HCT116 (cell line): ENCODE measurements at regions not wholly inside any gene's neighbourhood (a gene's known extent, or its start where the extent isn't known, plus 50 kb on each side); places are given as distances from the start of the nearest gene placed in this dataset.

Experiments used
- ATAC-seq: fragments of 200-7000 bp; cut with Tn5 transposase; 2 replicates; pipeline ENCODE4 v1.9.1; 2020; ENCODE audit warnings: mild to moderate bottlenecking, moderate library complexity
- BruUV-seq: library from RNA; stranded (reverse); fragments of 400-500 nt; replicated peaks from 2 replicates; lab custom pipeline; 2021; lab: Mats Ljungman, UMichigan
- CTCF ChIA-PET: fragments of 300-600 bp; sonication (Branson Sonifier 250); formaldehyde crosslinking; loops from one replicate; lab custom pipeline; 2021; ENCODE audit warnings: antibody characterized with exemption; lab: Charles Lee
- POLR2A ChIA-PET: fragments of 300-600, 350-600 bp; sonication (Branson Sonifier 250); formaldehyde crosslinking; loops from one replicate; lab custom pipeline; 2021; ENCODE audit warnings: antibody characterized with exemption; lab: Charles Lee
- RAD21 ChIA-PET, 2 experiments: fragments of 300-600 bp; sonication (Branson Sonifier 250); formaldehyde crosslinking; loops; one replicate each; lab custom pipeline; 2023; ENCODE audit warnings: low total read pairs in 2 of 2; ENCODE audit not compliant: uncharacterized antibody in 2 of 2, unreplicated experiment in 2 of 2, low non-redundant PET in 1 of 2; lab: Charles Lee
- DNase-seq: peaks from one replicate; pipeline ENCODE4 v3.0.0-alpha.2; 2010; ENCODE audit warnings: low read depth, low spot score
- H2AFZ ChIP-seq: fragments of 200-600 bp; shearing (Covaris generic), sonication (generic); 2 replicates; pipeline ENCODE4 v1.6.1; 2017; ENCODE audit warnings: low read depth, mixed run types, mixed read lengths, antibody characterized with exemption, low read length; ENCODE audit not compliant: poor library complexity, severe bottlenecking
- H3K27ac ChIP-seq: 2 replicates; pipeline ENCODE4 v1.5.1; 2012; ENCODE audit warnings: low read depth, low read length
- H3K27me3 ChIP-seq: fragments of 200-600 bp; sonication (generic); 2 replicates; pipeline ENCODE4 v1.6.1; 2016; ENCODE audit warnings: mixed run types, low read length, mixed read lengths; ENCODE audit not compliant: insufficient read depth
- H3K36me3 ChIP-seq, 2 experiments: fragments of 200-500 bp in 1 of 2; fragments of 200-600 bp in 1 of 2; sonication (Bioruptor generic) in 1 of 2; sonication (generic) in 1 of 2; 2 replicates each; pipeline versions ENCODE4 v1.5.1 to v1.6.1; 2014 to 2016; ENCODE audit warnings: low read length in 2 of 2, inconsistent platforms in 1 of 2, mixed read lengths in 1 of 2, mixed run types in 1 of 2; ENCODE audit not compliant: insufficient read depth in 2 of 2, control insufficient read depth in 1 of 2
- H3K4me1 ChIP-seq, 2 experiments: fragments of 200-600 bp in 1 of 2; sonication (generic) in 1 of 2; 2 replicates each; pipeline versions ENCODE4 v1.5.1 to v1.6.1; 2012 to 2017; ENCODE audit warnings: low read length in 2 of 2, inconsistent platforms in 1 of 2, mild to moderate bottlenecking in 1 of 2, mixed read lengths in 1 of 2, mixed run types in 1 of 2, moderate library complexity in 1 of 2; ENCODE audit not compliant: insufficient read depth in 2 of 2, control insufficient read depth in 1 of 2
- H3K4me2 ChIP-seq: fragments of 200-600 bp; sonication (generic); 2 replicates; pipeline ENCODE4 v1.6.1; 2017; ENCODE audit warnings: mixed run types, low read length, mixed read lengths
- H3K4me3 ChIP-seq, 2 experiments: fragments of 200-600 bp in 1 of 2; sonication (generic) in 1 of 2; replicated peaks in 1 of 2; 2 replicates each; pipeline ENCODE4 v1.5.1; 2011 to 2016; ENCODE audit warnings: low read length in 2 of 2, control low read depth in 1 of 2, low read depth in 1 of 2, mild to moderate bottlenecking in 1 of 2, mixed read lengths in 1 of 2, mixed run types in 1 of 2
- H3K79me2 ChIP-seq: fragments of 200-600 bp; sonication (generic); 2 replicates; pipeline ENCODE4 v1.6.1; 2017; ENCODE audit warnings: mild to moderate bottlenecking, mixed run types, low read length, moderate library complexity, mixed read lengths; ENCODE audit not compliant: insufficient read depth
- H3K9ac ChIP-seq: fragments of 200-600 bp; sonication (generic); 2 replicates; pipeline ENCODE4 v1.6.1; 2016; ENCODE audit warnings: low read length, mixed read lengths
- H3K9me2 ChIP-seq: fragments of 200-600 bp; sonication (generic), shearing (Covaris generic); 2 replicates; pipeline ENCODE4 v1.6.1; 2017; ENCODE audit warnings: mixed run types, mild to moderate bottlenecking, moderate library complexity; ENCODE audit not compliant: insufficient read depth
- H3K9me3 ChIP-seq, 2 experiments: fragments of 200-500 bp in 1 of 2; fragments of 200-600 bp in 1 of 2; sonication (Bioruptor generic) in 1 of 2; sonication (generic) in 1 of 2; 2 replicates each; pipeline ENCODE4 v1.6.1; 2014 to 2017; ENCODE audit warnings: low read length in 2 of 2, mixed read lengths in 2 of 2, inconsistent platforms in 1 of 2, low read depth in 1 of 2, mild to moderate bottlenecking in 1 of 2, mixed run types in 1 of 2, moderate library complexity in 1 of 2; ENCODE audit not compliant: control insufficient read depth in 1 of 2, insufficient read depth in 1 of 2
- H4K20me1 ChIP-seq: fragments of 200-600 bp; sonication (generic), shearing (Covaris generic); 2 replicates; pipeline ENCODE4 v1.6.1; 2017; ENCODE audit warnings: mixed run types, mild to moderate bottlenecking, moderate library complexity; ENCODE audit not compliant: insufficient read depth
- EGR1 ChIP-seq: IDR thresholded peaks from 2 replicates; pipeline ENCODE4 v1.6.1; 2012; ENCODE audit warnings: low read depth
- ELF1 ChIP-seq: IDR thresholded peaks from 2 replicates; pipeline ENCODE4 v1.6.1; 2012; ENCODE audit warnings: low read depth, borderline replicate concordance
- EZH2phosphoT487 ChIP-seq: fragments of 200-600 bp; IDR thresholded peaks from 2 replicates; pipeline ENCODE4 v1.6.1; 2018; ENCODE audit warnings: antibody characterized with exemption, borderline replicate concordance
- FOSL1 ChIP-seq: IDR thresholded peaks from 2 replicates; pipeline ENCODE4 v1.6.1; 2012; ENCODE audit warnings: low read depth
- MAX ChIP-seq: IDR thresholded peaks from 2 replicates; pipeline ENCODE4 v1.6.1; 2012
- POLR2A ChIP-seq: IDR thresholded peaks from 2 replicates; pipeline ENCODE4 v1.7.0; 2011; ENCODE audit warnings: borderline replicate concordance; ENCODE audit not compliant: insufficient read depth, insufficient read length; ENCODE audit errors: extremely low read depth
- POLR2AphosphoS5 ChIP-seq: IDR thresholded peaks from 2 replicates; pipeline ENCODE4 v1.6.1; 2011; ENCODE audit warnings: mild to moderate bottlenecking, low read depth, low read length, moderate library complexity
- SRF ChIP-seq: IDR thresholded peaks from 2 replicates; pipeline ENCODE4 v1.6.1; 2012; ENCODE audit warnings: low read depth
- TCF7L2 ChIP-seq: IDR thresholded peaks from 2 replicates; pipeline ENCODE4 v1.7.0; 2011; ENCODE audit warnings: borderline replicate concordance, inconsistent platforms; ENCODE audit not compliant: insufficient read depth, insufficient read length; ENCODE audit errors: extremely low read depth
- ZFX ChIP-seq: fragments of 450-650 bp; IDR thresholded peaks from 2 replicates; pipeline ENCODE4 v1.6.1; 2017
- ZNF274 ChIP-seq: fragments of 200-500 bp; sonication (Bioruptor generic); IDR thresholded peaks from 2 replicates; pipeline ENCODE4 v1.6.1; 2014; ENCODE audit warnings: mild to moderate bottlenecking, low read depth, low read length, inconsistent platforms
- intact Hi-C: fragments of 100-400 bp; cut with micrococcal nuclease; formaldehyde crosslinking; loops from 2 replicates; pipeline ENCODE4 v1.10.0; 2022
- TF ChIP-seq, protein P1 (sequence below): IDR thresholded peaks from 2 replicates; pipeline ENCODE4 v1.6.1; 2012

GRCh38 chr1:220389634-220390033 lies 117.4 kb upstream of the RAB3GAP2 start:
- Histone ChIP-seq H4K20me1 (no peaks in the 10 kb centered on the region), H3K27me3 (no peaks in the 10 kb centered on the region), H3K4me2 (no peak overlapping the region), H3K79me2 (no peaks in the 10 kb centered on the region), H3K36me3 (no peaks in the 10 kb centered on the region), H3K9ac (no peak overlapping the region), H3K4me1 (no peaks in the 10 kb centered on the region), H3K27ac (no peak overlapping the region), H2AFZ (no peak overlapping the region), H3K9me3 (no peaks in the 10 kb centered on the region), H3K9me2 (no peaks in the 10 kb centered on the region), H3K4me3 (no peak overlapping the region)
- ATAC-seq = no peak
- TF ChIP-seq POLR2A = no peak
- no peak for TF ChIP-seq EGR1
- TF ChIP-seq POLR2AphosphoS5 = no peak
- no peak for TF ChIP-seq MAX
- TF ChIP-seq ZNF274 = no peak
- no peak for TF ChIP-seq SRF
- no TSS peak for BruUV-seq
- intact Hi-C loops = no loop called here
- POLR2A ChIA-PET = no interaction called here
- RAD21 ChIA-PET = no interaction called here
- CTCF ChIA-PET = no interaction called here
- DNase-seq = no peak

DNA sequence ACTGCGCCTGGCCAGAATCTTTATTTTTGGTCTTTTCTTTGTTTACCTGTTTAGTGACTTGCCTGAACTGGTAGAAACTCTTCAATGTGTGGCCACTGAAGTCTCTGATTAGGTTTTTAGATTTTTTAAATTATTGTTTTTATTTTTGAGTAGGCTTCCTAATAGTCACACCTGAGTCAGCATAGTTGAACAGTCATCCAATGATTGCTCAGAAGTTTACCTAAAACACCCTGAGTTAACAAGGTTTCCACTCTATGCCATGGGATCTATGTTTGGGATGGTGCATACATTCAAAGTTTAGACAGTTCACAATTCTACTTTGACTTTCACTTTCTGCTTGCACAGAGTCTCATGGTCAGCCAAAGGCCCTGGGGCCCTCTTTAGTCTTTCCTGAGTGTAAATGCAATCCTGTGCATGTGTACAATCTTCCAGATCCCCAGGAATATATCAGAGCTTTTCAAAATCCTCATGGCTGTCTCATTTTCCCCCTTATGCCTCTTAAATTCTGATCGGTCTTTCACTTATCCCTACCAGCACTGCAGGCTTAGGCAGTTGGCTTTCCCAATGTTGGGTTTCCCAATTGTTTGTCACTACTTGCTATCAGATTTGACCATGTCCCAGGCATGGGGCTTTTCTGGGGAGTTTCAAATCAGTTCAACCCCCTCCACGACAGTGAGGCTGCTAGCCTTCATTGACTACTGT lies 114.4 kb upstream of the RAB3GAP2 start:
- Histone ChIP-seq H3K4me1 (no peaks in the 10 kb centered on the region), H3K79me2 (no peaks in the 10 kb centered on the region), H3K27me3 (no peaks in the 10 kb centered on the region), H3K9me2 (no peaks in the 10 kb centered on the region), H3K4me2 (no peak overlapping the region), H3K27ac (no peak overlapping the region), H3K9ac (no peak overlapping the region), H4K20me1 (no peaks in the 10 kb centered on the region), H2AFZ (no peak overlapping the region), H3K9me3 (no peaks in the 10 kb centered on the region), H3K4me3 (no peak overlapping the region), H3K36me3 (no peaks in the 10 kb centered on the region)
- TF ChIP-seq, protein P1, sequence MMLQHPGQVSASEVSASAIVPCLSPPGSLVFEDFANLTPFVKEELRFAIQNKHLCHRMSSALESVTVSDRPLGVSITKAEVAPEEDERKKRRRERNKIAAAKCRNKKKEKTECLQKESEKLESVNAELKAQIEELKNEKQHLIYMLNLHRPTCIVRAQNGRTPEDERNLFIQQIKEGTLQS = no peak
- no peak for TF ChIP-seq ELF1
- no peak for TF ChIP-seq EZH2phosphoT487
- TF ChIP-seq ZFX = no peak
- TF ChIP-seq FOSL1 = no peak
- no peak for TF ChIP-seq TCF7L2
- ATAC-seq = no peak
- ChIA-PET POLR2A (no interaction called here), RAD21 (no interaction called here), CTCF (no interaction called here)
- intact Hi-C loops = no loop called here
- DNase-seq = no peak
- BruUV-seq = no TSS peak
